Lung (tissue), 11 donors: ENCODE measurements at regions not wholly inside any gene's neighbourhood (a gene's known extent, or its start where the extent isn't known, plus 50 kb on each side); places are given as distances from the start of the nearest gene placed in this dataset.

Source experiments
- ATAC-seq: fragments of 200-7000 bp; cut with Tn5 transposase; one replicate; pipeline ENCODE4 v1.9.1; 2020; ENCODE audit warnings: moderate number of reproducible peaks; ENCODE audit not compliant: insufficient read depth, low FRiP score
- DNase-seq, 3 donors: peaks; one replicate each; pipeline ENCODE4 v3.0.0-alpha.2; 2013 to 2017
- H3K27ac ChIP-seq, 2 donors: one replicate each; pipeline ENCODE4 v1.5.1; 2013; ENCODE audit warnings: mild to moderate bottlenecking in 2 of 2, moderate library complexity in 2 of 2, control low read depth in 1 of 2, inconsistent platforms in 1 of 2, low read depth in 1 of 2, low read length in 1 of 2
- H3K27me3 ChIP-seq, 3 donors: one replicate each; pipeline ENCODE4 v1.5.1; 2013; ENCODE audit warnings: low read length in 2 of 3; ENCODE audit not compliant: control insufficient read depth in 3 of 3, insufficient read depth in 3 of 3
- H3K36me3 ChIP-seq, 4 donors: one replicate each; pipeline ENCODE4 v1.5.1; 2013; ENCODE audit warnings: low read length in 4 of 4, mild to moderate bottlenecking in 1 of 4, moderate library complexity in 1 of 4; ENCODE audit not compliant: control insufficient read depth in 4 of 4, insufficient read depth in 4 of 4
- H3K4me1 ChIP-seq, 5 donors: one replicate each; pipeline ENCODE4 v1.5.1; 2013; ENCODE audit warnings: low read length in 5 of 5, mild to moderate bottlenecking in 2 of 5, moderate library complexity in 1 of 5; ENCODE audit not compliant: control insufficient read depth in 5 of 5, insufficient read depth in 5 of 5
- H3K4me3 ChIP-seq: one replicate; pipeline ENCODE4 v1.5.1; 2013; ENCODE audit warnings: mild to moderate bottlenecking, control low read depth, moderate library complexity
- H3K9ac ChIP-seq, 2 donors: one replicate each; pipeline ENCODE4 v1.5.1; 2013; ENCODE audit warnings: low read length in 2 of 2, control low read depth in 1 of 2; ENCODE audit not compliant: insufficient read depth in 1 of 2
- H3K9me3 ChIP-seq, 4 donors: one replicate each; pipeline ENCODE4 v1.5.1; 2013; ENCODE audit warnings: low read length in 3 of 4, mild to moderate bottlenecking in 1 of 4, moderate library complexity in 1 of 4; ENCODE audit not compliant: control insufficient read depth in 4 of 4, insufficient read depth in 3 of 4
- CTCF ChIP-seq: IDR thresholded peaks from 2 replicates; pipeline ENCODE4 v1.5.1; 2012; ENCODE audit warnings: mild to moderate bottlenecking; ENCODE audit errors: control extremely low read depth, extremely low read depth
- WGBS, 2 donors: extraction: QIAGEN DNeasy Blood & Tissue Kit; methylation state at CpG; one replicate each; pipeline ENCODE4 v1.1.7; 2013; 5-methylcytosine and 5-hydroxymethylcytosine counted together
- donor health status: control.
- donor health status: control.
- donor health status: Bipolar disorder and iron deficiency.
- donor health status: healthy.
- donor health status: DM: yes; HTN: yes; CAD: no.

- WGBS, 2 donors, result 84 to 94% methylated on average over 1 of the region's 1 CpG
- TF ChIP-seq CTCF, result no peak
- no peak overlapping the region for H3K9ac ChIP-seq
Measured at GRCh38 chr15:49747340-49747739, 126.5 kb downstream of the DTWD1 start.

GRCh38 chr15:49748791-49749190 is 127.9 kb downstream of the DTWD1 start:
- no peak for TF ChIP-seq CTCF
- H3K27me3 ChIP-seq, result no peaks in the 10 kb centered on the region
- no peaks in the 10 kb centered on the region for H3K36me3 ChIP-seq
- no peak overlapping the region for H3K9ac ChIP-seq
- WGBS, 2 donors, result 79 to 95% methylated on average over 2 of the region's 2 CpGs
- DNase-seq (no peak), ATAC-seq (no peak)
- H3K4me1 ChIP-seq, result no peaks in the 10 kb centered on the region
- no peak overlapping the region for H3K27ac ChIP-seq
- H3K4me3 ChIP-seq, result no peak overlapping the region
- no peaks in the 10 kb centered on the region for H3K9me3 ChIP-seq

More at GRCh38 chr15:49747340-49747739, 126.5 kb downstream of the DTWD1 start:
- DNase-seq (no peak), ATAC-seq (no peak)
- no peaks in the 10 kb centered on the region for H3K9me3 ChIP-seq
- no peak overlapping the region for H3K27ac ChIP-seq
- no peaks in the 10 kb centered on the region for H3K27me3 ChIP-seq
- H3K4me1 ChIP-seq, result no peaks in the 10 kb centered on the region
- H3K4me3 ChIP-seq, result no peak overlapping the region
- no peaks in the 10 kb centered on the region for H3K36me3 ChIP-seq

- H3K27me3 ChIP-seq, result no peaks in the 10 kb centered on the region
- no peak for ATAC-seq
Measured at GRCh38 chr15:49750553-49750952, 129.7 kb downstream of the DTWD1 start.

More at GRCh38 chr15:49750553-49750952, 129.7 kb downstream of the DTWD1 start:
- DNase-seq, result no peak
- no peak for TF ChIP-seq CTCF
- Histone ChIP-seq H3K36me3 (no peaks in the 10 kb centered on the region), H3K9ac (no peak overlapping the region), H3K4me3 (no peak overlapping the region), H3K27ac (no peak overlapping the region), H3K9me3 (no peaks in the 10 kb centered on the region), H3K4me1 (no peaks in the 10 kb centered on the region)
